HG03342 (cell line): ENCODE measurements at regions not wholly inside any gene's neighbourhood (a gene's known extent, or its start where the extent isn't known, plus 50 kb on each side); places are given as distances from the start of the nearest gene placed in this dataset.
"Not testable (repeated sequence)": the region's sequence is repeated elsewhere in the genome, so short reads cannot be mapped to it uniquely, and the experiment has no call there.

ENCODE experiments used
- ATAC-seq: cut with Tn5 transposase; IDR thresholded peaks from one replicate; pipeline ENCODE4 v1.9.1; 2021; ENCODE audit warnings: mild to moderate bottlenecking, moderate library complexity; ENCODE audit not compliant: unreplicated experiment

GRCh38 chr10:30560326-30560725 is 69.2 kb downstream of the LYZL2 start:
- no peak for ATAC-seq

- no peak for ATAC-seq
Measured at GRCh38 chr10:30559180-30559579, 70.4 kb downstream of the LYZL2 start.

GRCh38 chr10:30558411-30558810 is 71.1 kb downstream of the LYZL2 start:
- ATAC-seq, result no peak

- ATAC-seq, result no peak
Measured at GRCh38 chr10:30557884-30558283, 71.7 kb downstream of the LYZL2 start.

- ATAC-seq, result no peak
Measured at GRCh38 chr10:30556189-30556588, 73.4 kb downstream of the LYZL2 start.

- no peak for ATAC-seq
Measured at GRCh38 chr10:30555465-30555864, 74.1 kb downstream of the LYZL2 start.

GRCh38 chr10:30554440-30554825 is 75.1 kb downstream of the LYZL2 start:
- ATAC-seq, result no peak

GRCh38 chr10:30553626-30554439 is 75.7 kb downstream of the LYZL2 start:
- ATAC-seq, result no peak

GRCh38 chr10:30553018-30553625 is 76.4 kb downstream of the LYZL2 start:
- no peak for ATAC-seq

GRCh38 chr10:30550967-30551815 is 78.4 kb downstream of the LYZL2 start:
- ATAC-seq, result no peak

- not testable (repeated sequence) for ATAC-seq
Measured at GRCh38 chr10:30549134-30549687, 80.3 kb downstream of the LYZL2 start.

- no peak for ATAC-seq
Measured at GRCh38 chr10:30546511-30546910, 83.0 kb downstream of the LYZL2 start.

- ATAC-seq, result no peak
Measured at GRCh38 chr10:30542895-30543288, 86.7 kb downstream of the LYZL2 start.

GRCh38 chr10:30542001-30542894 is 87.3 kb downstream of the LYZL2 start:
- ATAC-seq, result no peak

GRCh38 chr10:30540276-30540675 is 89.3 kb downstream of the LYZL2 start:
- no peak for ATAC-seq

GRCh38 chr10:30538086-30538485 is 91.5 kb downstream of the LYZL2 start:
- no peak for ATAC-seq

GRCh38 chr10:30537586-30537985 is 92.0 kb downstream of the LYZL2 start:
- no peak for ATAC-seq

- ATAC-seq, result not testable (repeated sequence)
Measured at GRCh38 chr10:30537158-30537557, 92.4 kb downstream of the LYZL2 start.

GRCh38 chr10:30536578-30536977 is 93.0 kb downstream of the LYZL2 start:
- no peak for ATAC-seq

- ATAC-seq, result no peak
Measured at GRCh38 chr10:30535677-30536076, 93.9 kb downstream of the LYZL2 start.
